C4-2B (cell line): ENCODE measurements at regions not wholly inside any gene's neighbourhood (a gene's known extent, or its start where the extent isn't known, plus 50 kb on each side); places are given as distances from the start of the nearest gene placed in this dataset.

Source experiments
- CTCF ChIP-seq: fragments of 450-650 bp; conservative IDR thresholded peaks from 2 replicates; pipeline ENCODE4 v1.5.1; 2017; ENCODE audit warnings: mild to moderate bottlenecking
- ZFX ChIP-seq: fragments of 450-650 bp; IDR thresholded peaks from 2 replicates; pipeline ENCODE4 v1.6.1; 2017

- no peak for TF ChIP-seq CTCF
- no peak for TF ChIP-seq ZFX
Observed at GRCh38 chr13:54226876-54227275, 1198.3 kb downstream of the OLFM4 start.
